ENCODE measurements at regions not wholly inside any gene's neighbourhood (a gene's known extent, or its start where the extent isn't known, plus 50 kb on each side); places are given as distances from the start of the nearest gene placed in this dataset.
"Not testable (repeated sequence)": the region's sequence is repeated elsewhere in the genome, so short reads cannot be mapped to it uniquely, and the experiment has no call there.

GRCh38 chr9:21533597-21533996 lies 51.5 kb upstream of the IFNE start:
- no peak for DNase-seq (ENCODE audit: low read depth)

DNA sequence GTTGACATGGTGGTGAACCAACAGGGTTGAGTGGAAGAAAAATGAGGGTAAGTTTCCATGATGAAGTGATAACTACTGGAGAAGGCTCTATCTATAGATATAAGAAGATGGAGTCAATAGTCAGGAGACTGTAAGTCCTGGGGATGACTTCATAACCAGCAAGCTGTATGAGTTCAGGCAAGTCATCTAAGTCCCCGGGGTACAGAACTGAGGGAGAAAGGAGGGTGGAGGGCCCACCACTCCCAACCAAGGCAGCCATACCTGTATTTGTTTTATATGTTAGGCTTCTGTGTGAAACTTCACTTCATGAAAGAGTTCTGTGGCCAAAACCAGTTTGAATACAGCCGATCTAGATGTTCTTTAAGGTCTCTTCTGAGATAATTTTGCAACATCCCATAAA lies 53.3 kb upstream of the IFNE start:
- no peak for DNase-seq (ENCODE audit: low read depth)

DNA sequence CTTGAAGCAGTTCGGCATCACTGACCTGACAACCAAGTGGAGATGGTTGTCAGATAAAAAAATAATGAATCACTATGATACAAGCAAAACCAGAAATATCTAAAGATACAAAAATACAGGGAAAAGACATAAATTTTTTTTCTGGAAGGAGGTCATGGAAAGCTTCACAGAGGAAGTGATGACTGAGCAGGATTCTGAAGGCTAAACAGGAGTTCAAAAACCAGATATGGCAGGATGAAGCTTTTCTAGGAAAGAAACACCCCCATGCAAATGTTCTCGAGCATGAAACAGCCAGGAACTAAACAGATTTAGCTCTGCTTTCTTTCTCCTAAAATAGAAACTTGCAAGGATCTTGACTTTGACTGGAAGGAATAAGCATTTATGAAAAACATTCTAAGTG lies 60.7 kb upstream of the IFNE start:
- DNase-seq (ENCODE audit: low read depth), result no peak

DNA sequence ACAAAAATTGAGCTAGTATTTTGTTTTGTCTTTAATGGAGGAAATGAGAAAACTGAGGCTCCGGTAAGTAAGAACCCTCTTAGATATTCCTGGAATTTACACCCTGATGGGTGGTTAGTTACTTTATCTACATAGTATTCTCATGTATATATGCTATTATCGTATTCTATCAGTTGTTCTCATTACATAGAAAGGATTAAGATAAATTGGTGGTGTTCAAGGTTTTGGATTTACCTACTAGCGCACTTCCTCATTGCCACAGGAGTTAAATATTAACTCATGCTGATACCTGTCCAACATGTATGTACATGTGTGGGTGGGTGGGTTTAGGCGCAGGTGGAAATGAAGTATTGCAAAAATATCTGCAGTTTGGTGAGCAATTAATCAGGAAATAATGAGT lies 61.1 kb upstream of the IFNE start:
- no peak for DNase-seq (ENCODE audit: low read depth)

DNA sequence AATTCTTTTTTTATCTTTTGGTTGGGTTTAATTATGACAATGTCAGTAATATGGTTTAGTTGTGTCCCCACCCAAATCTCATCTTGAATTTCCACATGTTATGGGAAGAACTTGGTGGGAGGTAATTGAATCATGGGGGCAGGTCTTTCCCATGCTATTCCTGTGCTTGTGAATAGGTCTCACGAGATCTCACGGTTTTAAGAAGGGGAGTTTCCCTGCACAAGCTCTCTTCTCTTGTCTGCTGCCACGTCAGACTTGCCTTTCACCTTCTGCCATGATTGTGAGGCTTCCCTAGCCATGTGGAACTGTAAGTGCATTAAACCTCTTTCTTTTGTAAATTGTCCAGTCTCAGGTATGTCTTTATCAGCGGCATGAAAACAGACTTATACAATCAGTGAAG lies 61.7 kb upstream of the IFNE start:
- DNase-seq (ENCODE audit: low read depth), result not testable (repeated sequence)

GRCh38 chr9:21546949-21547348 lies 64.8 kb upstream of the IFNE start:
- DNase-seq (ENCODE audit: low read depth), result no peak

- DNase-seq (ENCODE audit: low read depth), result no peak
Observed at GRCh38 chr9:21549251-21549765, 67.2 kb upstream of the IFNE start.

GRCh38 chr9:21549890-21550289 lies 67.8 kb upstream of the IFNE start:
- no peak for DNase-seq (ENCODE audit: low read depth)

GRCh38 chr9:21550392-21550791 lies 68.3 kb upstream of the IFNE start:
- DNase-seq (ENCODE audit: low read depth), result no peak

GRCh38 chr9:21551401-21551800 lies 69.3 kb upstream of the IFNE start:
- DNase-seq (ENCODE audit: low read depth), result no peak

DNA sequence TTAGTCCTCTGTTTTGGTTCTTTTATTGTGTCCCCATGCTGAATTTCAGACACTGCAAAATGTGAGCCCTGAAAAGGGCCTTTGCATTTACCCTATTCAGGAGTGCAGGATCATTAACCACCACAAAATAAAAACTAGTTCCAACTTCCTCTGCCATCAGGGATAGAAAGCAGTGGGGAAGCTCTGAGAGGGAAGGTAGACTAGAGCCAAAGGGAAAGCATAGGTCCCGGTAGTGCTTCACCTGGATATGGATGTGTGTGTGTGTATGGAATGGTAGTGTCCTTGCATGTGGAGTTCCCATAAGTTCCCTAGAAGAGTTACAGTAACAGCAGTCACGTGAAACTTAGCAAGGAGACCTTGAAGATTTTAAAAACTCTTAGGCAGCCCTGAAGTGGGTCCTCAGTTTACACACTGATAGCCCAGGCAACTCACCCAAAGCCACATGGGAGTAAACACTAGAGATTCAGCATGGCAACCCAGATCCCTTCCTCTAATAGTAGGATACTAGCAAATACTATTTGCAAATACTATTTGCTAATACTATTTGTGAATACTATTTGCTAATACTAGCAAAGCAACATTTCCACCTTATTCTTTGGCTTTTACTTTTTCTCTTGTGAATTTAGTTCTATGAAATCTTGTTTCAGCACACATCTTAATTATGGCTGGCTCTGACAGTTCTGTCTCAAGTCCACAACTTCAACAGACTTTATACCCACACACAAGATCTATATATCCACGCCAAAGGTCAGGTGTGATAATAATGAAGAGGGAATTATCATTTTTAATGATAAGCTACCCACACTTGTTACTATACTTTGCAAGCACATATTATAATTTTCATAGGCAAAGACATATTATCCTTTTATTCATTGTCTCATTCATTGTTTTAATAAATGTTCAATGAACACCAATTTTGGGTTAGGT lies 70.4 kb upstream of the IFNE start:
- DNase-seq (ENCODE audit: low read depth), result no peak

DNA sequence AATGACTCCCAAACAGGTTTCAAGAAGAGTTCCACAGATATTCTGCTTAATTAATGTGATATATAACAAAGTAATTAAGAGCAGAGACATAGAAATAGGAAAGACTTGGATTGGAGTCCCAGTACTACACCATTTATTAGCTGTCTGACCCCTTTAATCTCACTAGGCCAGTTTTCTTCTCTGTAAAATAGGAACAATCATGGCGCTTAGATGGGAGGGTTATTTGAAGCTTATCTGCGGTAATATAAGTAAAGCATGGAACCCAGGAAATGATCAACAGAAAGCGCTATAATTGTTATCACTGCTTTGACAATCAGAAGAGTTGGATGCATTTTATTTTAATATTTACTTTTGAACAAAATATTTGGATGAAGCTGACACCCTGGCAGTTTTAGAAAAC lies 71.3 kb upstream of the IFNE start:
- DNase-seq (ENCODE audit: low read depth), result no peak

- no peak for DNase-seq (ENCODE audit: low read depth)
Observed at GRCh38 chr9:21554813-21555212, 72.7 kb upstream of the IFNE start.

DNA sequence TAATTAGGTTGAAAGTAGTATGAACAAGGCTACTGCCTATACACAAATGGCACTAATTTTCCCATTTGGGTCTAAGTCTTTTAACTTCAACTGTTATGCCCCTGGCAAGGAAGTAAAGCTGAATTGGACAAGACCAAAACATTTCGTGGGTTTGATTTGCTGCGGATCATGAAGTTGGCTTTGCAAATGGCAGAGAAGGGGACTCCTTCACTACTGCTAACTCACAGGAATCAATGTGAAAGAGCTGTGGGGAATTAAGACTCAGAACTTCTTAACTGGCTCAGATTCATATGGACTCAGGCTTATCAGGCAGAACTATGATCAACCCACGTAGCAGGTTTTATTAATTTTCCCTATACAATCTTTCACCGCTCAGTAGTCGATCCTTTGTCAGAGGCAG lies 73.8 kb upstream of the IFNE start:
- DNase-seq (ENCODE audit: low read depth), result no peak

- no peak for DNase-seq (ENCODE audit: low read depth)
Observed at GRCh38 chr9:21556581-21557427, 74.7 kb upstream of the IFNE start.

DNA sequence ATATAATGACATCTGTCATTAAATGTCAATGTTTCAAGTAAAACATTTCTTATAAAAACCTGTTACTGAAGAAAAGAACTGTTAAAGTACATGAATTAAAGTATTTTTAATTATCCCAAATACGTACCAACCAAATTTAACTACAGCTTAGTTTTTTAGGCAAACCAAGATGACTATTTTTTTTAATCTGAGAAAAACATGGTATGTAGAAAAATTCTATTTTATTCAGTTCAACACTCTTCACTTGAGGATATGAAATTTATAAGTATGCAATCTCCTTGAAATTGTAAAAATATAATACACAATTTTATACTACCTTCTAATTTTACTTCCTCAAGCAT lies 75.3 kb upstream of the IFNE start:
- DNase-seq (ENCODE audit: low read depth), result no peak

- no peak for DNase-seq (ENCODE audit: low read depth)
Observed at GRCh38 chr9:21558079-21558478, 76.0 kb upstream of the IFNE start.

GRCh38 chr9:21558615-21559401 lies 76.7 kb upstream of the IFNE start:
- DNase-seq (ENCODE audit: low read depth), result no peak

DNA sequence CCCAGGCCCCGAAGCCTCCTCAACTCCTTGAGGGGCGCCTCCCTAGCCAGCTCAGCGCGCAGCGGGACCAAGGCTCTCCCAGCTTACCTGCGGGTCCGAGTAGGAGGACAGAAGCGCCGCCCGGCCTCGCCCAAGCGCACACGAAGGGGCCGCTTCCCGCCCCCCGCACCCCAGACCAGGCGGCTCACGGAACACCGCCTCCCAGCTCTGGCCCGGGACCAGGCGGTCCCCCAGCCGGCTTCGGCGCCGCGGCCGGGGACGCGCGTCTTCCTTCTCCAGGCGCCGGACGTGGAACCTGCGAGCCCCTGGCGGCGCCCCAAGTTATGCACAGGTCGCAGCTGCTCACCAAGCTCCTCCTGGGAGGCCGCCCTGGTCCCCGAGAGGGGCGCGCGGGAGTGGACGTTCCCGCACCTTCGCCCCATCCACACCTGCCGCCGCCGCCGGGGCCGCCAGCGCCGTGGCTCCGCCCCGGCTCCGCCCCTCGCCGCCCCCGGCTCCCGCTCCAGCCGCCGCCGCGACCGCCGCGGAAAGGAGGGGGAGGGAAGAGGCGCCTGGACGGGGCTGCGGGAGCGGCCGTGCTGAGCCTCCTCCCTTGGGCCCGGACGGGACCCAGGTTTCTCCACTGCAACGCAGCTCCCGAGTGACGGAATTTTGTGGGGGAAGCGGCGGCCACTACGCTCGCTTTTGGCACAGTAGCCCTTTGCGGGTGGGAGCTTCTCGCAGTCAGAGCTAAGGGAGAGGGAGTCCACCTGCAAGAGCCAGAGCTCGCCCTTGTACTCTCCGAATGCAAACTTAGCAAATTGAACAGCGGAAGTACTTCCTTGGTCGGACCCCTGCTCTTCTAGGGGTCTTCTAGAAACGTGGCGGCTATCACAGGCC lies 77.5 kb upstream of the IFNE start:
- peak; percentile 32 for DNase-seq (ENCODE audit: low read depth)

GRCh38 chr9:21560281-21560745 lies 78.2 kb upstream of the IFNE start:
- no peak for DNase-seq (ENCODE audit: low read depth)

- no peak for DNase-seq (ENCODE audit: low read depth)
Observed at GRCh38 chr9:21561502-21561901, 79.4 kb upstream of the IFNE start.
